AG10803 (cell line): ENCODE measurements at regions not wholly inside any gene's neighbourhood (a gene's known extent, or its start where the extent isn't known, plus 50 kb on each side); places are given as distances from the start of the nearest gene placed in this dataset.

Source experiments
- DNase-seq: peaks from one replicate; pipeline ENCODE4 v3.0.0; 2010; ENCODE audit warnings: low read depth
- H3K4me3 ChIP-seq: 2 replicates; pipeline ENCODE4 v1.5.1; 2011; ENCODE audit warnings: mild to moderate bottlenecking, low read length, control low read depth
- TF ChIP-seq, protein P1 (sequence below): conservative IDR thresholded peaks from 2 replicates; pipeline ENCODE4 v1.5.1; 2011; ENCODE audit warnings: mild to moderate bottlenecking, low read length, control low read depth, inconsistent platforms

- TF ChIP-seq, protein P1, sequence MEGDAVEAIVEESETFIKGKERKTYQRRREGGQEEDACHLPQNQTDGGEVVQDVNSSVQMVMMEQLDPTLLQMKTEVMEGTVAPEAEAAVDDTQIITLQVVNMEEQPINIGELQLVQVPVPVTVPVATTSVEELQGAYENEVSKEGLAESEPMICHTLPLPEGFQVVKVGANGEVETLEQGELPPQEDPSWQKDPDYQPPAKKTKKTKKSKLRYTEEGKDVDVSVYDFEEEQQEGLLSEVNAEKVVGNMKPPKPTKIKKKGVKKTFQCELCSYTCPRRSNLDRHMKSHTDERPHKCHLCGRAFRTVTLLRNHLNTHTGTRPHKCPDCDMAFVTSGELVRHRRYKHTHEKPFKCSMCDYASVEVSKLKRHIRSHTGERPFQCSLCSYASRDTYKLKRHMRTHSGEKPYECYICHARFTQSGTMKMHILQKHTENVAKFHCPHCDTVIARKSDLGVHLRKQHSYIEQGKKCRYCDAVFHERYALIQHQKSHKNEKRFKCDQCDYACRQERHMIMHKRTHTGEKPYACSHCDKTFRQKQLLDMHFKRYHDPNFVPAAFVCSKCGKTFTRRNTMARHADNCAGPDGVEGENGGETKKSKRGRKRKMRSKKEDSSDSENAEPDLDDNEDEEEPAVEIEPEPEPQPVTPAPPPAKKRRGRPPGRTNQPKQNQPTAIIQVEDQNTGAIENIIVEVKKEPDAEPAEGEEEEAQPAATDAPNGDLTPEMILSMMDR, result no peak
- no peak overlapping the region for H3K4me3 ChIP-seq
- no peak for DNase-seq
Observed at GRCh38 chr1:168387781-168388760, 107.4 kb downstream of the TBX19 start.

DNA sequence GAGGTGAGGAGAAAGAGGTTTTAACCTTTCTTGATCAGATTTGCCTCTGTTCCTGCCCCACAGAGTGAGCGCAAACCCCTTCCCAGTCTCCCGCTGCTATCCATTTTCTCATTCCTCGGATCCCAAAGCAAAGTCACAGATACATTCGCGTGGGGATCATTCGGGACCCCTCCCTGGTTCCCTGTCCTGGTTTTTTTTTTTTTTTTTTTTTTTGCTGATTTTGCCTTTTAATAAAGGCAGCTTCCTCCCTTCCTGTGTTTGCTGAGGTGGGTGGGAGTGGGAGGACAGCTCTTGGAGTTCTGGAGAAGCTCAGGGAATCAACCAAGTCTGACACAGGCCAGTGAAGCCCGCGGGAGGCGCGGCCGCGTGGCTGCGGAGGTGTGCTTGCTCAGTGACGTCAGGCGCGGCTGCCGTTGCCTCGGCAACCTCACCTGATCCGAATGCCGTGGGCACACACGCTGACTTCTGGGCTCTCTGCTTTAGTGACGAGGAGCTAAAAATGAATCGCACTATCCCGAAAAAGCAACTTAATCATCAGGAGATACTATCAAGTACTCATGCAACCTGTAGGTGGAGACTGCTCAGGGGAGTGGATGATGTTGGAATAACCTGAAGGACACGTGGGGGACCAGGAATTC is 106.4 kb downstream of the TBX19 start:
- H3K4me3 ChIP-seq, result no peak overlapping the region
- TF ChIP-seq, protein P1, result no peak
- no peak for DNase-seq

DNA sequence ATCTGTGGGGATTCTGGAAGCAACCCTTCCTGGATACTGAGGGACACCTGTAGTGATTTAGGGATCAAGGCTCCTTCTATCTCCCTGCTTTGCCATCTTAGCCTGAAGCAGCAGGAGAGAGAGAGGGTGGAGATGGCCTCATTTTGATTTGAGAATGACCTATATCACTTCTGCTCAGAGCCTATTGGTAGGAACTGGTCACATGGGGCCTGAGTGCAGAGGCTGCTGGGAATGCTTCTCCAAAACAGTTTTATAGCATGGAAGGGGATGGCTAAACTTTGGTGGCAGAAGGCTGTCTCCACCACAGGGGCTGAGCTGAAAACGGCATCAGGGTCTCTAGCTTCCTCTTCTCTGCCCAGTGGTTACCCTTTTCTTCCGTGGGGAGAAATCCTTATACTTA is 105.8 kb downstream of the TBX19 start:
- no peak for DNase-seq
- TF ChIP-seq, protein P1, result no peak
- H3K4me3 ChIP-seq, result no peak overlapping the region

DNA sequence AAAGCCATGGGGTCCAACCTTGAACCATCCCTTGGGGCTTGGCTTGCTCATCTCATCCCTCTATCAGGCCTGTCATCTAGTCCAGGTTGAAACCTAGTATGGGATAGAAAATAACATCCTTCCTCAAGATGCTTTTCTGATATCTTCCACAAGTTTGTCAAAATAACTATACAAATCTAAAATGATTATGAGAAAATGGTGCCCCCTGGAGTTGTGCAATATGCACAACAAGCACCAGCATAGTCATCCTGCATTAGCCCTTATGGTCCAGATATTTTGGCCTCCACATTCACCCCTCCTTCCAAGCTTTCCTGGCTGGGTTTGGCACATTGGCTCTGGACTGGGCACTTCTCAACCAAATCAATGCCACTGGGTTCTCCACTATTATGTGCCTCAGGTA is 101.2 kb downstream of the TBX19 start:
- H3K4me3 ChIP-seq, result no peak overlapping the region
- DNase-seq, result no peak
- TF ChIP-seq, protein P1, result no peak

GRCh38 chr1:168380945-168381344 is 100.3 kb downstream of the TBX19 start:
- DNase-seq, result no peak
- TF ChIP-seq, protein P1, result no peak

GRCh38 chr1:168379104-168379860 is 98.6 kb downstream of the TBX19 start:
- TF ChIP-seq, protein P1, result no peak
- peak; percentile 11 for DNase-seq
- H3K4me3 ChIP-seq, result no peak overlapping the region

More at GRCh38 chr1:168380945-168381344, 100.3 kb downstream of the TBX19 start:
- no peak overlapping the region for H3K4me3 ChIP-seq
